ENCODE measurements at regions not wholly inside any gene's neighbourhood (a gene's known extent, or its start where the extent isn't known, plus 50 kb on each side); places are given as distances from the start of the nearest gene placed in this dataset.
"Not testable (repeated sequence)": the region's sequence is repeated elsewhere in the genome, so short reads cannot be mapped to it uniquely, and the experiment has no call there.

DNA sequence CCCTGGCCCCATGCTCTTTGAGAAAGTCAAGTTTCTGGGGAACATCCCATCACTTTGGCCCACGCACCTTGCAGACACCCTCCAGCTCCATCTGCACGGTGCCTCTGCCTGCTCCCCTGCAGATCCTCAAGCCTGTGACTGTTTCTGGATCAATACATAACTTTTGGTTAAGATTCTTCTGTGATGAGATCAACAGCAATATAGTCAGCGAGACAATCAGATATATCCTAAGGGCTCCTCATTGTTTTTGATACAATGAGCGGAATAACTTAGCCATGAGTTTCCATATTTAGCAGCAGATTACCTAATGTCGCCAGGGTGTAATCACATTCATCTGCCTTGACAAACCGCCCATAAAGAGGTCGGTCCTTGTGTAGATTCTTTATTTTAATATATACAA lies 109.3 kb upstream of the MTHFD1L start:
- ATAC-seq: no peak
- no peak for TF ChIP-seq ZFP30 (CRISPR knock-in tag; IDR thresholded peaks at IDR 0.05)
- no peak for TF ChIP-seq ZNF565 (CRISPR knock-in tag; conservative IDR thresholded peaks at IDR 0.05; ENCODE audit: low read depth)
- TF ChIP-seq PPARA (CRISPR knock-in tag; IDR thresholded peaks at IDR 0.05; ENCODE audit: borderline replicate concordance): no peak
- no peak for TF ChIP-seq RARB (CRISPR knock-in tag; IDR thresholded peaks at IDR 0.05)
- TF ChIP-seq GLIS3 (CRISPR knock-in tag; IDR thresholded peaks at IDR 0.05): no peak
- TF ChIP-seq, protein P1, sequence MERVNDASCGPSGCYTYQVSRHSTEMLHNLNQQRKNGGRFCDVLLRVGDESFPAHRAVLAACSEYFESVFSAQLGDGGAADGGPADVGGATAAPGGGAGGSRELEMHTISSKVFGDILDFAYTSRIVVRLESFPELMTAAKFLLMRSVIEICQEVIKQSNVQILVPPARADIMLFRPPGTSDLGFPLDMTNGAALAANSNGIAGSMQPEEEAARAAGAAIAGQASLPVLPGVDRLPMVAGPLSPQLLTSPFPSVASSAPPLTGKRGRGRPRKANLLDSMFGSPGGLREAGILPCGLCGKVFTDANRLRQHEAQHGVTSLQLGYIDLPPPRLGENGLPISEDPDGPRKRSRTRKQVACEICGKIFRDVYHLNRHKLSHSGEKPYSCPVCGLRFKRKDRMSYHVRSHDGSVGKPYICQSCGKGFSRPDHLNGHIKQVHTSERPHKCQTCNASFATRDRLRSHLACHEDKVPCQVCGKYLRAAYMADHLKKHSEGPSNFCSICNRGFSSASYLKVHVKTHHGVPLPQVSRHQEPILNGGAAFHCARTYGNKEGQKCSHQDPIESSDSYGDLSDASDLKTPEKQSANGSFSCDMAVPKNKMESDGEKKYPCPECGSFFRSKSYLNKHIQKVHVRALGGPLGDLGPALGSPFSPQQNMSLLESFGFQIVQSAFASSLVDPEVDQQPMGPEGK (CRISPR knock-in tag; IDR thresholded peaks at IDR 0.05; ENCODE audit: borderline replicate concordance): no peak
- TF ChIP-seq ZC3H10 (CRISPR knock-in tag; IDR thresholded peaks at IDR 0.05): no peak
- TF ChIP-seq CSDC2 (CRISPR knock-in tag; IDR thresholded peaks at IDR 0.05): no peak
- TF ChIP-seq ARNTL (CRISPR knock-in tag; IDR thresholded peaks at IDR 0.05; ENCODE audit: borderline replicate concordance, low read depth): no peak
- no peak for TF ChIP-seq TCF4 (CRISPR knock-in tag; IDR thresholded peaks at IDR 0.05; ENCODE audit: borderline replicate concordance)
- no peak for TF ChIP-seq ISL1 (CRISPR knock-in tag; IDR thresholded peaks at IDR 0.05)
- TF ChIP-seq OSR1 (CRISPR knock-in tag; IDR thresholded peaks at IDR 0.05): no peak
- no peak for TF ChIP-seq TOX (CRISPR knock-in tag; IDR thresholded peaks at IDR 0.05; ENCODE audit: borderline replicate concordance)

- ATAC-seq: not testable (repeated sequence)
These were observed 107.7 kb upstream of the MTHFD1L start for GRCh38 chr6:150757807-150758206.

DNA sequence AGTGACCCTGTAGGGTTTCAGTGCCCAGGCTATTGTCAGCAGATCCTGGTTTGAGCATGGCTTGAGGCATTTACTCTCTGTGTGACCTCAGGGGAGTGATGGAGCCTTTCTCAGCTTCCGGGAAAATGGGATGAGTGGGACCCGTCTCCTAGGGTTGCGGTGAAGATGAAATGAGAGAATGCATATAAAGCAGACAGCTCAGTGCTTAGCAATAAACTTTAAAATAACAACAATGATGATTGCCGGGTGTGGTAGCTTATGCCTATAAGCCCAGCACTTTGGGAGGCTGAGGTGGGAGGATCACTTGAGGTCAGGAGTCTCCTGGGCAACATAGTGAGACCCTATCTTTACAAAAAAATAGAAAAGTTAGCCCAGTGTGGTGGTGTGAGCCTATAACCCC lies 106.0 kb upstream of the MTHFD1L start:
- ATAC-seq: no peak

GRCh38 chr6:150761771-150762170 lies 103.7 kb upstream of the MTHFD1L start:
- no peak for TF ChIP-seq ZC3H10 (CRISPR knock-in tag; IDR thresholded peaks at IDR 0.05)
- TF ChIP-seq ZNF8 (CRISPR knock-in tag; IDR thresholded peaks at IDR 0.05): no peak
- TF ChIP-seq, protein P2, sequence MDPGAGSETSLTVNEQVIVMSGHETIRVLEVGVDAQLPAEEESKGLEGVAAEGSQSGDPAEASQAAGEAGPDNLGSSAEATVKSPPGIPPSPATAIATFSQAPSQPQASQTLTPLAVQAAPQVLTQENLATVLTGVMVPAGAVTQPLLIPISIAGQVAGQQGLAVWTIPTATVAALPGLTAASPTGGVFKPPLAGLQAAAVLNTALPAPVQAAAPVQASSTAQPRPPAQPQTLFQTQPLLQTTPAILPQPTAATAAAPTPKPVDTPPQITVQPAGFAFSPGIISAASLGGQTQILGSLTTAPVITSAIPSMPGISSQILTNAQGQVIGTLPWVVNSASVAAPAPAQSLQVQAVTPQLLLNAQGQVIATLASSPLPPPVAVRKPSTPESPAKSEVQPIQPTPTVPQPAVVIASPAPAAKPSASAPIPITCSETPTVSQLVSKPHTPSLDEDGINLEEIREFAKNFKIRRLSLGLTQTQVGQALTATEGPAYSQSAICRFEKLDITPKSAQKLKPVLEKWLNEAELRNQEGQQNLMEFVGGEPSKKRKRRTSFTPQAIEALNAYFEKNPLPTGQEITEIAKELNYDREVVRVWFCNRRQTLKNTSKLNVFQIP (CRISPR knock-in tag; IDR thresholded peaks at IDR 0.05; ENCODE audit: borderline replicate concordance, low read depth): no peak
- no peak for TF ChIP-seq ZFP3 (CRISPR knock-in tag; IDR thresholded peaks at IDR 0.05)
- TF ChIP-seq BACH2 (CRISPR knock-in tag; IDR thresholded peaks at IDR 0.05; ENCODE audit: borderline replicate concordance): no peak
- TF ChIP-seq TCF4 (CRISPR knock-in tag; IDR thresholded peaks at IDR 0.05; ENCODE audit: borderline replicate concordance): no peak
- no peak for TF ChIP-seq ZNF70 (CRISPR knock-in tag; IDR thresholded peaks at IDR 0.05)
- TF ChIP-seq ESRRG (CRISPR knock-in tag; IDR thresholded peaks at IDR 0.05): no peak
- TF ChIP-seq PPARA (CRISPR knock-in tag; IDR thresholded peaks at IDR 0.05; ENCODE audit: borderline replicate concordance): no peak
- no peak for TF ChIP-seq GLIS3 (CRISPR knock-in tag; IDR thresholded peaks at IDR 0.05)
- TF ChIP-seq, protein P1 (CRISPR knock-in tag; IDR thresholded peaks at IDR 0.05; ENCODE audit: borderline replicate concordance): no peak
- no peak for TF ChIP-seq OSR1 (CRISPR knock-in tag; IDR thresholded peaks at IDR 0.05)
- no peak for ATAC-seq

More for the DNA sequence above, 106.0 kb upstream of the MTHFD1L start:
- TF ChIP-seq, protein P3, sequence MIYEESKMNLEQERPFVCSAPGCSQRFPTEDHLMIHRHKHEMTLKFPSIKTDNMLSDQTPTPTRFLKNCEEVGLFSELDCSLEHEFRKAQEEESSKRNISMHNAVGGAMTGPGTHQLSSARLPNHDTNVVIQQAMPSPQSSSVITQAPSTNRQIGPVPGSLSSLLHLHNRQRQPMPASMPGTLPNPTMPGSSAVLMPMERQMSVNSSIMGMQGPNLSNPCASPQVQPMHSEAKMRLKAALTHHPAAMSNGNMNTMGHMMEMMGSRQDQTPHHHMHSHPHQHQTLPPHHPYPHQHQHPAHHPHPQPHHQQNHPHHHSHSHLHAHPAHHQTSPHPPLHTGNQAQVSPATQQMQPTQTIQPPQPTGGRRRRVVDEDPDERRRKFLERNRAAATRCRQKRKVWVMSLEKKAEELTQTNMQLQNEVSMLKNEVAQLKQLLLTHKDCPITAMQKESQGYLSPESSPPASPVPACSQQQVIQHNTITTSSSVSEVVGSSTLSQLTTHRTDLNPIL (CRISPR knock-in tag; IDR thresholded peaks at IDR 0.05; ENCODE audit: low read depth): no peak
- TF ChIP-seq PPARA (CRISPR knock-in tag; IDR thresholded peaks at IDR 0.05; ENCODE audit: borderline replicate concordance): no peak
- TF ChIP-seq, protein P4, sequence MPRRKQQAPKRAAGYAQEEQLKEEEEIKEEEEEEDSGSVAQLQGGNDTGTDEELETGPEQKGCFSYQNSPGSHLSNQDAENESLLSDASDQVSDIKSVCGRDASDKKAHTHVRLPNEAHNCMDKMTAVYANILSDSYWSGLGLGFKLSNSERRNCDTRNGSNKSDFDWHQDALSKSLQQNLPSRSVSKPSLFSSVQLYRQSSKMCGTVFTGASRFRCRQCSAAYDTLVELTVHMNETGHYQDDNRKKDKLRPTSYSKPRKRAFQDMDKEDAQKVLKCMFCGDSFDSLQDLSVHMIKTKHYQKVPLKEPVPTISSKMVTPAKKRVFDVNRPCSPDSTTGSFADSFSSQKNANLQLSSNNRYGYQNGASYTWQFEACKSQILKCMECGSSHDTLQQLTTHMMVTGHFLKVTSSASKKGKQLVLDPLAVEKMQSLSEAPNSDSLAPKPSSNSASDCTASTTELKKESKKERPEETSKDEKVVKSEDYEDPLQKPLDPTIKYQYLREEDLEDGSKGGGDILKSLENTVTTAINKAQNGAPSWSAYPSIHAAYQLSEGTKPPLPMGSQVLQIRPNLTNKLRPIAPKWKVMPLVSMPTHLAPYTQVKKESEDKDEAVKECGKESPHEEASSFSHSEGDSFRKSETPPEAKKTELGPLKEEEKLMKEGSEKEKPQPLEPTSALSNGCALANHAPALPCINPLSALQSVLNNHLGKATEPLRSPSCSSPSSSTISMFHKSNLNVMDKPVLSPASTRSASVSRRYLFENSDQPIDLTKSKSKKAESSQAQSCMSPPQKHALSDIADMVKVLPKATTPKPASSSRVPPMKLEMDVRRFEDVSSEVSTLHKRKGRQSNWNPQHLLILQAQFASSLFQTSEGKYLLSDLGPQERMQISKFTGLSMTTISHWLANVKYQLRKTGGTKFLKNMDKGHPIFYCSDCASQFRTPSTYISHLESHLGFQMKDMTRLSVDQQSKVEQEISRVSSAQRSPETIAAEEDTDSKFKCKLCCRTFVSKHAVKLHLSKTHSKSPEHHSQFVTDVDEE (CRISPR knock-in tag; IDR thresholded peaks at IDR 0.05): no peak

Data from SK-N-SH treated with all-trans-retinoic acid at 6 μM for 48 hours (cell line).